ENCODE measurements at regions not wholly inside any gene's neighbourhood (a gene's known extent, or its start where the extent isn't known, plus 50 kb on each side); places are given as distances from the start of the nearest gene placed in this dataset.

GRCh38 chr18:71837547-71837946, 706.6 kb downstream of the CBLN2 start:
- no peak for DNase-seq (ENCODE audit: extremely low read depth, insufficient read length)
- Histone ChIP-seq H3K36me3 (ENCODE audit: control insufficient read depth, insufficient read depth, low read length) (no peaks in the 10 kb centered on the region), H3K27me3 (replicated peaks; ENCODE audit: control insufficient read depth, insufficient read depth, low read length) (no peaks in the 10 kb centered on the region), H3K4me3 (replicated peaks; ENCODE audit: low read depth, low read length) (no peak overlapping the region)
- TF ChIP-seq CTCF (IDR thresholded peaks at IDR 0.05; ENCODE audit: insufficient read depth, low read length, poor library complexity, severe bottlenecking) = no peak

- no peaks in the 10 kb centered on the region for H3K36me3 ChIP-seq (ENCODE audit: control insufficient read depth, insufficient read depth, low read length)
- H3K27me3 ChIP-seq (replicated peaks; ENCODE audit: control insufficient read depth, insufficient read depth, low read length) = no peaks in the 10 kb centered on the region
- no peak for DNase-seq (ENCODE audit: extremely low read depth, insufficient read length)
- no peak overlapping the region for H3K4me3 ChIP-seq (replicated peaks; ENCODE audit: low read depth, low read length)
- TF ChIP-seq CTCF (IDR thresholded peaks at IDR 0.05; ENCODE audit: insufficient read depth, low read length, poor library complexity, severe bottlenecking) = no peak
These were observed 711.1 kb downstream of the CBLN2 start for GRCh38 chr18:71832946-71833617.

- H3K4me3 ChIP-seq (replicated peaks; ENCODE audit: low read depth, low read length) = no peak overlapping the region
- TF ChIP-seq CTCF (IDR thresholded peaks at IDR 0.05; ENCODE audit: insufficient read depth, low read length, poor library complexity, severe bottlenecking) = no peak
- no peaks in the 10 kb centered on the region for H3K27me3 ChIP-seq (replicated peaks; ENCODE audit: control insufficient read depth, insufficient read depth, low read length)
- no peak for DNase-seq (ENCODE audit: extremely low read depth, insufficient read length)
- H3K36me3 ChIP-seq (ENCODE audit: control insufficient read depth, insufficient read depth, low read length) = no peaks in the 10 kb centered on the region
These were observed 713.1 kb downstream of the CBLN2 start for GRCh38 chr18:71831039-71831438.

GRCh38 chr18:71827301-71827700, 716.8 kb downstream of the CBLN2 start:
- no peak for DNase-seq (ENCODE audit: extremely low read depth, insufficient read length)
- Histone ChIP-seq H3K27me3 (replicated peaks; ENCODE audit: control insufficient read depth, insufficient read depth, low read length) (no peaks in the 10 kb centered on the region), H3K36me3 (ENCODE audit: control insufficient read depth, insufficient read depth, low read length) (no peaks in the 10 kb centered on the region), H3K4me3 (replicated peaks; ENCODE audit: low read depth, low read length) (no peak overlapping the region)
- TF ChIP-seq CTCF (IDR thresholded peaks at IDR 0.05; ENCODE audit: insufficient read depth, low read length, poor library complexity, severe bottlenecking) = no peak

GRCh38 chr18:71815305-71815704, 728.8 kb downstream of the CBLN2 start:
- no peak for TF ChIP-seq CTCF (IDR thresholded peaks at IDR 0.05; ENCODE audit: insufficient read depth, low read length, poor library complexity, severe bottlenecking)
- no peaks in the 10 kb centered on the region for H3K27me3 ChIP-seq (replicated peaks; ENCODE audit: control insufficient read depth, insufficient read depth, low read length)
- no peaks in the 10 kb centered on the region for H3K36me3 ChIP-seq (ENCODE audit: control insufficient read depth, insufficient read depth, low read length)
- DNase-seq (ENCODE audit: extremely low read depth, insufficient read length) = no peak
- H3K4me3 ChIP-seq (replicated peaks; ENCODE audit: low read depth, low read length) = no peak overlapping the region

GRCh38 chr18:71809711-71810110, 734.4 kb downstream of the CBLN2 start:
- H3K27me3 ChIP-seq (replicated peaks; ENCODE audit: control insufficient read depth, insufficient read depth, low read length) = no peaks in the 10 kb centered on the region
- H3K36me3 ChIP-seq (ENCODE audit: control insufficient read depth, insufficient read depth, low read length) = no peaks in the 10 kb centered on the region
- no peak overlapping the region for H3K4me3 ChIP-seq (replicated peaks; ENCODE audit: low read depth, low read length)
- no peak for TF ChIP-seq CTCF (IDR thresholded peaks at IDR 0.05; ENCODE audit: insufficient read depth, low read length, poor library complexity, severe bottlenecking)
- no peak for DNase-seq (ENCODE audit: extremely low read depth, insufficient read length)
